ENCODE measurements at regions not wholly inside any gene's neighbourhood (a gene's known extent, or its start where the extent isn't known, plus 50 kb on each side); places are given as distances from the start of the nearest gene placed in this dataset.

GRCh38 chr5:4513381-4513780 lies 626.7 kb upstream of the ADAMTS16 start:
- TF ChIP-seq CTCF (IDR thresholded peaks at IDR 0.05): no peak
- TF ChIP-seq POLR2A (IDR thresholded peaks at IDR 0.05): no peak
